NCI-H82 (cell line): ENCODE measurements at regions not wholly inside any gene's neighbourhood (a gene's known extent, or its start where the extent isn't known, plus 50 kb on each side); places are given as distances from the start of the nearest gene placed in this dataset.
"Not testable (repeated sequence)": the region's sequence is repeated elsewhere in the genome, so short reads cannot be mapped to it uniquely, and the experiment has no call there.

Source experiments
- DNase-seq: peaks from one replicate; lab custom pipeline; 2025; lab: John Stamatoyannopoulos, UW

DNA sequence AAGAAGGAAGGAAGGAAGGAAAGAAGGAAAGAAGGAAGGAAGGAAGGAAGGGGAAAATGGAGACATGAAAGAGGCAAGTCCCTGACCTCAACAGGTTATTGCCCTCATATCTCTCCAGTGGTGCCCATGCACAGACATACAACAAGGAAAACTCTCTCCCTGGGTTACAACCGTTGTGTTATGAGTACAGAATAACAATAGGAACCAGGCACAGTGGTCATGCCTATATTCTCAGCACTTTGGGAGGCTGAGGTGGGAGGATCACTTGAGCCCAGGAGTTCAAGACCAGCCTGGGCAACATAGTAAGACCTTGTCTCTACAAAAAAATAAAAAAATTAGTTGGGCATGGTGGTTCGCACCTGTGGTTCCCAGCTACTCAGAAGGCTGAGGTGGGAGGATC, 139.4 kb upstream of the HMGA2 start:
- DNase-seq, result no peak

DNA sequence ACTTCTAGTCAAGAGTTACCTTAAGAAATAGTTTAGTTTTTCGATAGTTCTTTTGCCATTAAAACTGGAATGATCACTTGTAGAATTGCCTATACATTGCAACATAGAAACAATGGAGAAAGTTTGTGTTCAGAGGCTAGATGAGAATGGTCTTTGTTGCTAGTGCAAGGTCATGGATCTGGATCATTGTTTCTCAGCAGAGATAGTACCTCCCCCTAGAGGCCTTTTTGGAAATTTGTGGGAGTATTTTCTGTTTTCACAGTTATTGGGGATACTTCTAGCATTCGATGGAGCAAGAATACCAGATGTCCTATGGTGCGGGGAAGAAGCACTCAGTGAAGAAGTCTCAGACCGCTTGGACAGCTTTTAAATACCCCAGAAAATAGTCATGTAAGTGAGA, 138.8 kb upstream of the HMGA2 start:
- DNase-seq, result peak; percentile 61

DNA sequence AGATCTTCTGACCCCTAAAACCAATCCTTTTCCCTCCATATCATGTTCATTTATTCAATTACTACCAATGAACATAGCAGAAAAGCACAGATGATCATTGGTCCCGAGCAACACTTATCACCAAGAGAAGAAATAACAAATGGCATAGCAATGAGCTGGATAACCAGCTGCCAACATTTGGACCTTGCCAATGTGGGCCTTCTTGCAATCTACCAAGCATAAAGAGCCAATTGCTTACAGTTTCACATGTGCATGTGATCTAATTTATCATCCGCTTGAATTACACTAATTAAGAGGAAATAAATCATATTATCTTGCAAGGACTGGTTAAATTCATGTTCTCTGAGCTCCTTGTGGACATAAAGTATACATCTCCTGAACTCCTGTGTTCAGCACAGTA, 134.8 kb upstream of the HMGA2 start:
- DNase-seq, result no peak

DNA sequence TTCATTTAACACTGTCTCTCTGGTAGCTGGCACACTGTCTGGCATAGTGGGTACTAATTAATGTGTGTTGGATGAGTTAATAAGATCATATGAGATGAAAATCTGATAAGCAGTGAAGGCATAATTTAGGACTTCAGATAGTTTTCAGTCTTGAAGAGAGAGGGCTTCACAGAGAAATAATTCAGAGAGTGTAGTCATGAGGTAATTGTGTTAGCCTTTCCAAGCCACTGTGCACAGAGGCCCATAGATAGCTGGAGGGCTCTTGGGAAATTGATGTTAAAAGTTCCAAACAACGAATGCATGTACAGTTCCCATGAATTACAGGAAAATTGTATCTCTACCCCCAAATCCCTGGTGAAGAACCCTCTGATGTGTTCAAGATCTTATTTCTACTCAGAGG, 133.8 kb upstream of the HMGA2 start:
- no peak for DNase-seq

DNA sequence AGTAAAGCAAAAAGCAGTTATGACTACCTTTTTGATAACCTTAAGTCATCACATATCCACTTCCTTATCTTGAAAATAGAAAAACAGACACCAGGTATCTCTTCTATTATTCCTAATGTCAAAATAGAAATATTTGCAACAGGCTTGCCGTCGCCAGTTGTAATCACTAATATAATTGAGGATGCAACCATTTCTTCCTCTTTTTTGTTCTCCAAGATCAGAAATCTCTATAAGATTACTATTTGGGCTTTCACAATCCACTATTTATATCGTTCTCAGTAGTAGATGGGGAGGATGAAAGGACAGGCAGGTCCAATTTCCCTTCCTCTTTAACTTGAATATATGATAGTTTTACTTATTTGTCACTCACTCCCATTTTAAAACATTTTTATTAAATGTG, 130.2 kb upstream of the HMGA2 start:
- no peak for DNase-seq

DNA sequence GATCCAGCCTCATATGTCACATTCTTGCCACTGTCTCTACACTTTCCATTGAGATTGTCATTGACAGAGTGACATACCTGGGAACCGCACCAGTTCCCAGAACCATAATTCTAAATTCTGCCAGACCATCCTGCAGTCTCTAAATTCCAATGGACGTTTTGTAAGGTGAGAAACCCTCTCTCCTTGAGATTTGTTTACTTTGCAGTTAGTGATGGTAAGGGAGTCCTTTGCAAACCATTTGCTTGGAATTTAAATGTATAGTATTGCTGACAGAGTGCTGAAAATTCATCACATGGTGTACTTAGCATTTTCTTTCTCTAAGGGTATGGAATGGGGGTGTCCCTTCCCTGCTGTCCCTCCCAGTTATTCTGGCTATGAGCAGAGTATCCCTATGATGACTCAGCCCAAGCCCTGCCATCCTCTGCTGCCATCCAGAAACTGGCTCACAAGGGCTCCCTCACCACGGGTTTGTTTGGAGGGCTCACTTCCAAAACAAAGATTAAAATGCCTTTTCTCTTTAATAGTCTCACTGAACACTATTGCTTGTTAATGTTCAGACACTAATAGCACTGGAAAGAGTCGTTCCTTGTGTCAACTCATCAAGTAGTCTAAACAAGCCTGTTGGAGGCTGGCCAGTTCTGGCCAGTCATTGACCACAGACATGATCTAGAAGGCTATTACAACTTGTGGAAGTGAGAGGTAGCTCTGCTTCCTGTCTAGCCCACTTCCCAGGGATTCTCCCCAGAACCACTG, 129.0 kb upstream of the HMGA2 start:
- DNase-seq, result no peak

DNA sequence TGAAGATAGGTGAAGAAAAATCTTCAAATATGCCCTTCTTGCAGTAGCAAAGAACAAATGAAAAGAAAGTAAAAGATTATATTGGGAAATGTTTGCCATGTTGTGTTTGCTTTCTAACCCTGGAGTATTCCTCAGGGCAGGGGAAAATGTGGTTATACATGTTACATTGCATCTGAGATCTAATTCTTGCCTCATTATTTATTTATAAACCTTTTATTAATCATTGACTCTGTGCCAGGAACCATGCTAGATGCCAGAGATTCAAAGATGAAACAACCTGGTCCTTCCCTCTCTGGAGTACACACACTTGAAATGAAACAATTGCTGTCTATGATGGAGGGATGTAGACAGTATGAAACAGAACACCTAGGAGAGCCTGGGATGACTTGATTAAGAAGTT, 128.1 kb upstream of the HMGA2 start:
- no peak for DNase-seq

DNA sequence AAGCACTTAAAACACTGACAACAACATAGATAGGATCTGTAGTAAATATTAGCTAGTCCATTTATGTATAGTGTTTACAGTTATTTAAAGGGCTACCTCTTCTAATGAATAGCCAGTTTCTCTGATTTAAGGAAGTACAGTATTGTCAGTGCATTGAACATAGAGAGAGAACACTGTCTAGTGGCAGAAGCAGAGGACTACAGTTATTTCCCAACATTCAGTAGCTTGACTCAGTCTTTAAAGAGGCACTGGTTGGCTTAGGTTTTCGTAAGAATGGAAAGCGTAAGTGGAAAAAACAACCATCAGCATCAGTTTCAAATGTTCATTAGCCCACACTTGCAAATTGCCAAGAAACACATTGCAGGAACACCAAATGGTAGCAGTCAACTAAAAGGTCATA, 125.0 kb upstream of the HMGA2 start:
- DNase-seq, result no peak

DNA sequence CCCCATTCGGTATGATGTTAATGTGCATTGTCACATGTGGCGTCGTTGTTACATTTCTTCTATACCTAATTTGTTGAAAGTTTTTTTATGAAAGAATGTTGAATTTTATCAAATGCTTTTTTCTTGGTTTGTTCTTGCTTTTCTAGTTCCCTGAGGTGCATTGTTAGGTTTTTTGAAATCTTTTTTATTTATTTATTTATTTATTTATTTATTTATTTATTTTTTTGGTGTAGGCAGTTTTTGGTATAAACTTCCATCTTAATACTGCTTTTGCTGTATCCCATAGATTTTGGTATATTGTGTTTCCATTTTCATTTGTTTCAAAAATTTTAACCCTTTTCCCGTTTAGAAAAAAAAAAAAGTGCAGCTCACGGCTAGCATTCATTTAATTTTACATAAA, 121.1 kb upstream of the HMGA2 start:
- no peak for DNase-seq

DNA sequence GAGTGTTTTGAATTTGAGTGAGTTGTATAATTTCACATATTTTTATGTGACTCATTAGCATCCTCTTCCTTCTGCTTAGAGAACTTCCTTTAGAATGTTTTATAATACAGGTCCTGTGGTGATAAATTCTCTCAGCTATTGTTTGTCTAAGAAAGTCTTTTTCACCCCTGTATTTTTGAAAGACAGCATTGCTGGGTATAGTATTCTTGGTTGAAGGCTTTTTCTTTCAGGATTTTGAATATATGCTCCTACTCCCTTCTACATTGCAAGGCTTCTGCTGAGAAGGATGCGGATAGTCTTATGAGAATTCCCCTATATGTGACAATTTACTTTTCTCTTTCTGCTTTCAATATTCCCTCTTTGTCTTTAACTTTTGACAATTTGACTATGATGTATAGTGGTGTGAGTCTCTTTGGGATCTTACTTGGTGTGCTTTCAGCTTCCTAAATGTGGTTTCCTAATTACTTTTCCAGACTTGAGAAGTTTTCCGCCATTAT, 118.9 kb upstream of the HMGA2 start:
- no peak for DNase-seq

DNA sequence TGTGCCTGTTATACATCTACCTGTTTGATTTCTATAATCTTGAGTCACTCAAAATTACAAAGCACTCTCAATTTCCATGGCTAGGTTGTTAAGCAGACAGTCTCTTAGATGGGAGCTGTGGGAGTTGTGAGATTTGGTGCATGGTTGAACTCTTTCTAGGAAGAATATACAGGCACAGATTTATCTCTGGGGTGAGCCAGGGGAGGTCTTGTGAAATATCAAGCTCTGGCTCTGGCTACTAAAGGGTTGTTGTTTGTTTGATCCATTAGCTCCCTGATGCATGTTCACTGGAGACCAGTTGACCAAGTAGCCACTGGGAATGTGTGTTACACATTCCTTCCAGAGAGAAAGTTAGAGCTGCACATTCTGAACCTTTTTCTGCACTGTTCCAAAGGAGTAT, 117.2 kb upstream of the HMGA2 start:
- no peak for DNase-seq

DNA sequence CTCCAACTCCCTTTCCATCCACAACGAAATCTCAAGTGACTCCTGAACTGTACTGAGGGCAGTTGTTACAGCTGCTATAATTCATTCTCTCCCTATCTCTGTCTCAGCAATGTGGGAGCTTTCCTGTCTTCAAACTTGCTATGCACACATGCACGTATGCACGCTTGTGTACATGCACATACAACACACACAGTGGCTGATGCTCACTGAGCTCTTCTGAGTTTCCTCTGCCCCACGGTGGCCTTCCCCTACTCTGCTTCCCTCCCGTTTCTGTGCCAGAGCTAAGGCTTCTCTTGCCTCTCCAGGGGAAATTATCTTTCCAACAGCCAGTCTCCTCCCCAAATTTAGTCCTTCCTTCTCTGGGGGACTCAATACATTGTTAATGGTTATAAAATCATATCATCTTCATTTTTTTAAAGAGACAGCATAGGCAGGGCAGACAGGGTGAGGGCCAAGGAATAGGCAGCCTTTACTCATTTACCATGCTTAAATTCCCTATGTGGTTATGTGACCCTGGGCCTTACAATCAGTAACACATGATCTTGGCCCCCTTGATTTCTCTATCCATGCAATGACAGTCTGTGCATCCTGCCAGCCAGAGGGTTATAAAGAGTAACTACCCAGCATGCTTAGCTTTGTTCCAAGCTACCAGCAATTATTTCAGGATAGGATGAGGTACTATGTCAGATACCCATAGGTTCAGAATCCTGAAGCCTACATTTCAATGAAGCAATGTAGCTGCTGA, 111.9 kb upstream of the HMGA2 start:
- no peak for DNase-seq

DNA sequence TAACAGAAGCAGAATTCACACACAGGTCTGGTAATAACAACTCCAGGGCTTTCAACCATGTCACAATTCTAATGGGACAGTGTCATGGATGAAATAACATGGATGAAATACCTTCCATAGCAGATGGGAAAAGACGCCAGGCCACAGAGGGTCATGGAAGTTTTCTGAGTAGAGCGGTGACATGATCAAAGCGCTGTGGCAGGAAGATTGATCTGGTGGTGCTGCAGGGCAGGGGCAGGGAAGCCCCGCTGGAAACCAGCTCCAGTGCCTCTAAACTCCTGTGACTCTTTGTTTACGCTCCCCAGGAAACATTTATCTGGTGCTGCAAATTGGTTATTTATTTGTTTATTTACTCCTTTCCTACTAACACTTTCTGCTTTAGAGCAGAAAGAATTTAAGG, 108.3 kb upstream of the HMGA2 start:
- no peak for DNase-seq

DNA sequence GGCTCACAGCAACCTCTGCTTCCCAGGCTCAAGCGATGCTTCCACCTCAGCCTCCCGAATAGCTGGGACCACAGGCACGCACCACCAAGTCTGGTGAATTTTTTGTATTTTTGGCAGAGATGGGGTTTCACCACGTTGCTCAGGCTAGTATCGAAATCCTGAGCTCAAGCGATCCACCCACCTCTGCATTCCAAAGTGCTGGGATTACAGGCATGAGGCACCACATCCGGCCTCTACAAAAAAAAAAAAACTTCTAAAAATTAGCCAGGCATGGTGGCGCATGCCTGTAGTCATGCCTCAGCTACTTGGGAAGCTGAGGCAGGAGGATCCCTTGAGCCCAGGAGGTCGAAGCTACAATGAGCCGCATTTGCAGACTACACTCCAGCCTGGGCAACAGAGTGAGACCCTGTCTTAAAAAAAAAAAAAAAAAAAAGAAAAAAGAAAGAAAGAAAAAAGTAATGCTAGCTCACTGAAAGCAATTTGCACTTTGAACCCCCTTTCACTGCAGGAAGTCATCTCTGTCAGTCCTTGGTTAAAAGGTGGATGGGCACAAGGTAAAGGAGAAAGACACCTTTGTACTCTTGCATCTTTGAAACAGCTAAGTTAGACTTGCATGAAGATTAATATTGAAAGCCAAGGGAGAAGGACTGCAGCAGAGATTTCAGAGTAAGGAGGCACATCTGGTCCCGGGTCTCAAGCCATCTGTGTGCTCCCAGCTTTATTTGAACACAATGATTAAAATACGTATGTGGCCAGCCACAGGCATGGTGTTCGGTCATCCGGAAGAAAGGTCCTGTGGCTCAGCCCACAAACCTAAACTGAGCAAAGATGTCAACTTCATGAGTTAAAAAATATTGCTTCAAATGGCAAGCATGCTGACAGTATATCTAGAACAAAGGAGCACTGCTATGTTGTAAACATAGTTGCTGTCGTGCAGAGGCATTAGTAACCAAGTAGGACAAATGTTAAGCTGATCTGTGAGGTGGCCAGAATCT, 103.8 kb upstream of the HMGA2 start:
- peak; percentile 77 for DNase-seq

DNA sequence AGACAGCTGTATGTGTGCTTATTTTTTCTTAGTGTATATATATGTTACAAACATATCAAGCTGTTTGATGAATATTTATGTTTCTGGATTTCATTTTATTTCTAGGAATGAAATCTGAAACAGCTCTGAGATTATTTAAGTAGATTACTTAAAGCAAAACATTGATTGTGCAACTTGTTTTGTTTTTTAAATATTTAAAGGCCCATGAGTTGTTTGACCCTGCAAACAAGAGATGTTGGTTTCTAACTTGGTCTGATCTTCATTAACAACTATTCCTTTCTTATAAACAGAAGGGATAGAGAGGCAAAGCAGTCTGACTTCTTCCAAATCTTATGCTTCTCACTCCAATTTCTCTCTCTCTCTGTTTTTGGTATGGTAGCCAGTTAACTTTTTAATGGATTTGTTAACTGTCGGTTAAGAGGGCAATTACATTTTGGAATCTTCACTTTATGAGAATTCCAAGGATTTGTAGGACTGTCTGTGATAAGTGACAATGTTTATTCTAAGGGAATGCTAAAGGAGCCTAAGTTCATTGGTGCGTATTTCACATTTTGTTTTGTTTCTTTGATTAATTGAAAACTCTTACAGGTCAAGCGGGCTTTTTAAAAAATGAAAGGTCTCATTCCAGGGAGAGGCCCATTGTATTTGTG, 102.6 kb upstream of the HMGA2 start:
- no peak for DNase-seq

DNA sequence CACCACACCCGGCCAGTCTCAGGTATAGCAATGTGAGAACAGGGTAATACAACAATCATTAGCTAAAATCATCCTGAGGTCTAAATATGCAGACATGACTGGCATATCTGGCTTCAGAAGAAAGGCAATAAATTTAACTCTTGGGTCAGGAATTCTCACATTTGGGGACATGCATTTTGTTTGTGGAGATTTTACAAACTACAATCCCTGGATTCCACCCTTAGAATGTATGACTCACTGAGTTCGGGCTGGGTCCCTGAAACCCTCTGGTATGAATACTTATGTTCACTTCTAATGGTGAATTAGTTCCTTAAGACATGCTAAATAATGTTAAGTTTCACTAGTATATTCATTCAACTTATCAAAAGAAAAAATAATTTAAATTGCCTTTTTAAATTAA, 98.9 kb upstream of the HMGA2 start:
- DNase-seq, result no peak

DNA sequence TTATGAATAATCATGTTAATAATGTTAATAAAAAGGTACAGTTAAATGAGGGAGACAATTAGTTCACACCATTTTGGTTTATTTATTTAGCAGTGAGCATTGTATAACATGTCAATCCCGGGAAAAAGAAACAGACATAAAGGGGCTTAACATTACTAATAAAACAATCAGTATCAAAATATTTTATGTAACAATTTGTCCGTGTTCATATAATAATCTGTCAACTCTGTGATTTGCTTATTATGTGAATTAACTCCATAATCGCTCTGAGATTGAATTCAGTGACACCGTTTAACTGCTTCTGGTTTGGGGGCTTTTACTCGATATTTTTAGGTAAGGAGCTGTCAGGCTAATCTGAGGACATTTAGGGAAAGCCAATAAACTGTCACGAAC, 95.8 kb upstream of the HMGA2 start:
- DNase-seq, result no peak

DNA sequence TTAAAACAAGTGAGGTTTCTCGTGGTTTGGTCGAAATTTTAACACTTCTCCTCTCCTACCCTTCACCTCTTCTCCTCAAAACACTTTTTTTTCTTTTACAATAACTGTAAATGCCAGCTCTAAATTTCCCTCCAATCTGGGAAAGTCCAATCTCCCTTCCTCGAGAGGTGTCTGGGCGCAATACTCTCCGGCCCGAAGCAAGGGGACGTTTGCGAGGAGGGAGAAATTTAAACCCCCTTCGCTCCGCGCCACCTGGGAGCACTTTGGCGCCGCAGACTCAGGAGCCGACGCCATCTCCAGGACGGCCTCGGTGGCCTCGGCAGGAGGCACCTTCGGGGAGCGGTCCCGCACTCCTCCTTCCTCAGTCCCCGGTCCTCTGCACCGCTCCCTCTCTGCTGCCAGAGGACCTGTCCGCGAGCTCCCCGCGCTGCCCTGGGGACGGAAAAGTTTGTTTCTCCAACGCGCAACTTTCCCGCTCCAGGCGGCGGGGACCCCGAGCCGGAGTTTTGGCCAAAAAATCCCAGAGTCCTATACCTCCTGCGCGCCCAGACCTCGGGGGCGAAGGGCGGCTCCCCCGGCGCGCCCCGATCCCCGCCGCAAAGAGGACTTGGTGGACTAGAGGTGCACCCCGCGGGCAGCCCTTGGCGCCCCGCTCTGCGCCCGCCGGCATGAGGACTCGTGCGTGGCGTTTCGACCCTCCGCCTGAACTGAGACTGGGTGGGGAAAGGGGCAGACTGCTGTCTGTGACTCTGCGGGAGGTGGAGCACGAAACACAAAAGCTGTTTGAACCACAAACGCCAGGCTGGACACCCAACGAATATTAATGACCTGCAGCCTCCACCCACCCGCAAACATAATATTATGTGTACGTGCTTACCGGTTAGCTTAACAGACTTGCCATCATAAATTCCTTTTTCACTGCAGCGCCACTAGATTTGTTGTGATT, 95.2 kb upstream of the HMGA2 start:
- DNase-seq, result peak; percentile 40

DNA sequence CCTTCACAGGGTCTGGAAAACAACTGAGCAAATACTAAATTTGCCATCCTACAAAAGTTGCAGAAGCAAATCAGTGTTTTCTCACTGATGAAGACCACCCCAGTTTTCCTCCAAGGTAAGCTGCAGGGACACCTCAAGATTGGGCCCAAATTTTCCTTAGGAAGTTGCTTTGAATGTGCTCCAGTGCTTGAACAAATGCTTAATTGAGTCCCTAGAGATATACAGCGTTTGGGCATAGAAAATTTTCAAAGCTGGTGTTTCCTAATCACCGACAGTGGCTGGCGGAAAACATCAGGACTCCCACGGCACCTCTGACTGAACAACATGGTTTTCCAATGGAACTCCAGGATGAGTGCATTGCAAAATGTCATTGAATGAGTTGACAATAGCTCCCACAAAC, 92.5 kb upstream of the HMGA2 start:
- no peak for DNase-seq

DNA sequence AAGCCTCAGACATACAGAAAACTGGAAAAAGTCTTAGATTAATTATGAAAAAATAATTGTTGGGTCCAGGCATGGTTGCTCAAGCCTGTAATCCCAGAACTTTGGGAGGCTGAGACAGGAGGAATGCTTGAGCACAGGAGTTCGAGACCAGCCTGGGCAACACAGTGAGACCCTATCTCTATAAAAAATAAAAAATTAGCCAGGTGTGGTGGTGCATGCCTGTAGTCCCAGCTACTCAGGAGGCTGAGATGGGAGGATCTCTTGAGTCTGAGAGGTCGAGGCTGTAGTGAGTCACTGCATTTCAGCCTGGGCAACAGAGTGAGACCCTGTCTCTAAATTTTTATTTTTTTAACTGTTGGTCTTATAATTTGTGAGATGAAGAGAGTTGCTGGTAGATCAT, 90.6 kb upstream of the HMGA2 start:
- DNase-seq, result not testable (repeated sequence)

DNA sequence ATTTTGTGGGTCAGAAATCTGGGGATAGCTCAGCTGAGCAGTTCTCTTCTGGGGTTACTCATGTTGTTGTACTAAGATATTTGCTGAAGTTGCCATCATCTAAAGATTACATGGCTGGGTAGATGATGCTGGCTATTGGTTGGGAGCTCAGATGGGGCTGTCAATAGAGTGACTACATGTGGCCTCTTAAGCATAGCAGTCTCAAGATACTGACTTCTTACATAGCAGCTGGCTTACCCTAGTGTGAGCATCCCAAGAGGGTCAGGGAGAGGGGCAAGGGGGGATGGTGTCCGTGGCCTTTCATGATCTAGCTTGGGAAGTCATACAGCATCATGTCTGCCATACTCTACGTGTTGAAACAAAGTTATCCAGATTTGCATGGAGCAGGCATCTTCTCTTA, 90.1 kb upstream of the HMGA2 start:
- no peak for DNase-seq
